ENCODE measurements at regions not wholly inside any gene's neighbourhood (a gene's known extent, or its start where the extent isn't known, plus 50 kb on each side); places are given as distances from the start of the nearest gene placed in this dataset.

DNA sequence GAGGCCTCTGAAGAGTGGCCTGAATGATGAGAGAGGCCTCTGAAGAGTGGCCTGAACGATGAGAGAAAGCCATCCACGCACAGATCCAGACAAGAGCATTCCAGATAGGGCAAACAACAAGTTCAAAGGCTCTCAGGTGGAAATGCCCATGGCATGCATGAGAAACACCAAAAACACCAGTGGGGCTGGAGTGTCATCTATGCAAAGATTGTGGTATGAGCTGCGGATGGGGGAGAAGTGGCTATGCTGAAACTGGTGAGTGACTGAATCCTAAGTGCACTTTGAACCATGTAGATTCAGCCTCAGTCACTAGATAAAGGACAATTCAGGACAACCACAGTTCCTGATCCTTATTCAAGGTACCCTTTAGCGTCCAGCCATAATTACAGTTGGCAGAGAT lies 79.4 kb upstream of the GZMB start:
- no peak for TF ChIP-seq EZH2 (IDR thresholded peaks at IDR 0.05; ENCODE audit: borderline replicate concordance, low read depth, low read length, severe bottlenecking)
- TF ChIP-seq, protein P1, sequence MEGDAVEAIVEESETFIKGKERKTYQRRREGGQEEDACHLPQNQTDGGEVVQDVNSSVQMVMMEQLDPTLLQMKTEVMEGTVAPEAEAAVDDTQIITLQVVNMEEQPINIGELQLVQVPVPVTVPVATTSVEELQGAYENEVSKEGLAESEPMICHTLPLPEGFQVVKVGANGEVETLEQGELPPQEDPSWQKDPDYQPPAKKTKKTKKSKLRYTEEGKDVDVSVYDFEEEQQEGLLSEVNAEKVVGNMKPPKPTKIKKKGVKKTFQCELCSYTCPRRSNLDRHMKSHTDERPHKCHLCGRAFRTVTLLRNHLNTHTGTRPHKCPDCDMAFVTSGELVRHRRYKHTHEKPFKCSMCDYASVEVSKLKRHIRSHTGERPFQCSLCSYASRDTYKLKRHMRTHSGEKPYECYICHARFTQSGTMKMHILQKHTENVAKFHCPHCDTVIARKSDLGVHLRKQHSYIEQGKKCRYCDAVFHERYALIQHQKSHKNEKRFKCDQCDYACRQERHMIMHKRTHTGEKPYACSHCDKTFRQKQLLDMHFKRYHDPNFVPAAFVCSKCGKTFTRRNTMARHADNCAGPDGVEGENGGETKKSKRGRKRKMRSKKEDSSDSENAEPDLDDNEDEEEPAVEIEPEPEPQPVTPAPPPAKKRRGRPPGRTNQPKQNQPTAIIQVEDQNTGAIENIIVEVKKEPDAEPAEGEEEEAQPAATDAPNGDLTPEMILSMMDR (IDR thresholded peaks at IDR 0.05; ENCODE audit: borderline replicate concordance, extremely low read depth, low read length, poor library complexity, severe bottlenecking) = no peak

All from DND-41 (cell line).